ENCODE measurements at regions not wholly inside any gene's neighbourhood (a gene's known extent, or its start where the extent isn't known, plus 50 kb on each side); places are given as distances from the start of the nearest gene placed in this dataset.

DNA sequence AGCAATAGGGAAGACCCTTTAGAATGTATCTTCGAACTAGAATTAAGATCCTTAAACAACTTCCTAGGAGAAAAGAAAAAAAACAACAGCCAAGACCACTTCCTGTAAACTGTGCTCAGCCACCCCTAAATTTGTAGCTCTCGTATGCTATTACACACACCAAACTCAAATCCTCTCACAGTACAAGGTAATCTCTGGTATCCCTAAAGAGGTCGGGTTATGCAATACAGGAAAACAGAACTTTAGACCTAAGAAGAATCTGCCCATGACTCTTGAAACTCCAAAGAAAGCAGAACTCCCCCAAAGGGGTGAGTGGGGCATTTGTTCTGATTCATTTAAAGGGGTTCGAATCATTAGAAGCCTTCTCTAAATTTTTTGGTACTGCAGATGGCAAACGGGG, 170.9 kb upstream of the CASK start:
- no peaks in the 10 kb centered on the region for H3K9me3 ChIP-seq
- TF ChIP-seq, protein P1, sequence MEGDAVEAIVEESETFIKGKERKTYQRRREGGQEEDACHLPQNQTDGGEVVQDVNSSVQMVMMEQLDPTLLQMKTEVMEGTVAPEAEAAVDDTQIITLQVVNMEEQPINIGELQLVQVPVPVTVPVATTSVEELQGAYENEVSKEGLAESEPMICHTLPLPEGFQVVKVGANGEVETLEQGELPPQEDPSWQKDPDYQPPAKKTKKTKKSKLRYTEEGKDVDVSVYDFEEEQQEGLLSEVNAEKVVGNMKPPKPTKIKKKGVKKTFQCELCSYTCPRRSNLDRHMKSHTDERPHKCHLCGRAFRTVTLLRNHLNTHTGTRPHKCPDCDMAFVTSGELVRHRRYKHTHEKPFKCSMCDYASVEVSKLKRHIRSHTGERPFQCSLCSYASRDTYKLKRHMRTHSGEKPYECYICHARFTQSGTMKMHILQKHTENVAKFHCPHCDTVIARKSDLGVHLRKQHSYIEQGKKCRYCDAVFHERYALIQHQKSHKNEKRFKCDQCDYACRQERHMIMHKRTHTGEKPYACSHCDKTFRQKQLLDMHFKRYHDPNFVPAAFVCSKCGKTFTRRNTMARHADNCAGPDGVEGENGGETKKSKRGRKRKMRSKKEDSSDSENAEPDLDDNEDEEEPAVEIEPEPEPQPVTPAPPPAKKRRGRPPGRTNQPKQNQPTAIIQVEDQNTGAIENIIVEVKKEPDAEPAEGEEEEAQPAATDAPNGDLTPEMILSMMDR (IDR thresholded peaks at IDR 0.05) = no peak
- H3K4me1 ChIP-seq (ENCODE audit: control insufficient read depth in 1 of 2, low read depth in 2 of 2) = no peaks in the 10 kb centered on the region
- no peaks in the 10 kb centered on the region for H3K27me3 ChIP-seq (replicated peaks; ENCODE audit: insufficient read depth)
- no peak for DNase-seq (ENCODE audit: low spot score)
- H3K27ac ChIP-seq = no peak overlapping the region
- H3K36me3 ChIP-seq = no peaks in the 10 kb centered on the region
- ATAC-seq (ENCODE audit: insufficient number of reproducible peaks, low FRiP score, low read depth) = no peak
- no peak overlapping the region for H3K4me3 ChIP-seq

DNA sequence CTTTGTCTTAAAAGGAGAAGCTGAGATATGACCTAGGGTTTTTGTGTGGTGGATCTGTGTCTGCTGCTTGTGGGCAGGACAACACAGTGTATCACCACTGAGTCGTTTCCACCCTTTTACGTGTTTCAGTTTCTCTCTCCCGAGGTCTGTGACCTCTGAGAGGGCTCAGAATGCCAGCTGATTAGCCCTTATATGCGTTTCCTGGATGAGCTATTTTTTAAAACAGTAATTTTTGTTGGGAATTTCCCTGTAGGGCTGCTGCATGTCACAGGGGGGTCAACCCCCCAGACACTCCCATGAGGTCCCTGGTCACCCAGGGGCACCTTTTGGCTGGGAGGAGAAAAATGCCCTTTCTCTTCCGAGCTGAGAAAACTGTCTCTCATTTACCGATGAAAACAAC, 170.4 kb upstream of the CASK start:
- no peaks in the 10 kb centered on the region for H3K27me3 ChIP-seq (replicated peaks; ENCODE audit: insufficient read depth)
- H3K4me1 ChIP-seq (ENCODE audit: control insufficient read depth in 1 of 2, low read depth in 2 of 2) = no peaks in the 10 kb centered on the region
- no peak for DNase-seq (ENCODE audit: low spot score)
- TF ChIP-seq, protein P1 (IDR thresholded peaks at IDR 0.05) = no peak
- no peaks in the 10 kb centered on the region for H3K9me3 ChIP-seq
- H3K27ac ChIP-seq = no peak overlapping the region
- no peaks in the 10 kb centered on the region for H3K36me3 ChIP-seq
- no peak overlapping the region for H3K4me3 ChIP-seq
- no peak for ATAC-seq (ENCODE audit: insufficient number of reproducible peaks, low FRiP score, low read depth)

DNA sequence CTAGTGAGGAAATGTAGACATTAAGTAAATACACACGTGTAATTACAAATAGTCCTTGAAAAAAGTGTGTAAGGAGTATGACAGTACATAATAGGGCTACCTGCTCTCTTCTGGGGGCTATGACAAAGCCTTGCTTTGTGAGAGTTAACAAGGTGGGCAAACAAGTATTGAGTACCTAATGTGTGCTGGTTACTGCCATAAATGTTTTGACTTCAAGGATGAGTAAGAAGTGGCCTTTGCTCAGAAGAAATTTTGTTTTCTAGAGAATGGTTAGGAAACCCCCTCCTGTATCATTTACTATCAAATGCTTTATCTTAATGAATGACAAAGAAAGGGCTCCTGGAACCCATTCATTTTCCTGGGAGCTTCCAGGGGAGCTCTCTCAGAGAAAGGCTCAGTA, 167.0 kb upstream of the CASK start:
- TF ChIP-seq, protein P1 (IDR thresholded peaks at IDR 0.05) = no peak
- Histone ChIP-seq H3K4me1 (ENCODE audit: control insufficient read depth in 1 of 2, low read depth in 2 of 2) (no peaks in the 10 kb centered on the region), H3K4me3 (no peak overlapping the region), H3K9me3 (no peaks in the 10 kb centered on the region), H3K27ac (no peak overlapping the region), H3K36me3 (no peaks in the 10 kb centered on the region), H3K27me3 (replicated peaks; ENCODE audit: insufficient read depth) (no peaks in the 10 kb centered on the region)
- ATAC-seq (ENCODE audit: insufficient number of reproducible peaks, low FRiP score, low read depth) (no peak), DNase-seq (ENCODE audit: low spot score) (no peak)

DNA sequence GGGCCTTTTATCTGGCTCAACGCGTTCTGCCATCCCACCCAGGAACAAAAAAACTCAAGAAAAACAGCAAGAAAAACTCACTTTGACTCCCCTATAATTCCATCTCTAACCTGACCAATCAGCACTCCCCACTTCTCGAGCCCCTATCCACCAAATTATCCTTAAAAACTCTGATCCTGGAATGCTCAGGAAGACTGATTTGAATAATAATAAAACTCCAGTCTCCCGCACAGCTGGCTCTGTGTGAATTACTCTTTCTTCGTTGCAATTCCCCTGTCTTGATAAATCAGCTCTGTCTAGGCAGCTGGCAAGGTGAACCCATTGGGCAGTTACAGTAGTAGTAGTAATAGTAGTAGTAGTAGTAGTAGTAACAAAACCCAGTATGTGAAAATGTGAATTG, 165.7 kb upstream of the CASK start:
- no peaks in the 10 kb centered on the region for H3K36me3 ChIP-seq
- DNase-seq (ENCODE audit: low spot score) (no peak), ATAC-seq (ENCODE audit: insufficient number of reproducible peaks, low FRiP score, low read depth) (no peak)
- H3K27ac ChIP-seq = no peak overlapping the region
- H3K27me3 ChIP-seq (replicated peaks; ENCODE audit: insufficient read depth) = no peaks in the 10 kb centered on the region
- TF ChIP-seq, protein P1 (IDR thresholded peaks at IDR 0.05) = no peak
- H3K9me3 ChIP-seq = no peaks in the 10 kb centered on the region
- no peaks in the 10 kb centered on the region for H3K4me1 ChIP-seq (ENCODE audit: control insufficient read depth in 1 of 2, low read depth in 2 of 2)
- H3K4me3 ChIP-seq = no peak overlapping the region

DNA sequence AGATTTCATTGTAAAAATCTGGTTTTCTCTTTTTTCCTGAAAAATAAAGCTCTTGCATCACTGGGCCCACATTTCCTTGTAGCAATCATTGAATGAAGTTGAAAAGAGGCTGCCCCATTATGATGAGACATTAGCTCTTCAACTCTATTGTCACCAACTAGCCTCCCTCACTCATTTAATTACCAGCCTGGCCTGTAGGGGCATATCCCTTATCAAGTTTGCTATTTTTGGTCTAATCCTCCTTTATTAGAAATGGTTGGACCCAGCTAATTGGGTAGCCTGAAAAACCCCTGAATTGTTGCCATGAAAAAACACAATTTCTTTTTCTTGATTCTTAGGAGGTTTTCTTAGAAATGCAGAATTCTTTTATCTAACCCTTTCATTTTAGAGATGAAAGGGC, 164.6 kb upstream of the CASK start:
- TF ChIP-seq, protein P1 (IDR thresholded peaks at IDR 0.05) = no peak
- no peak for ATAC-seq (ENCODE audit: insufficient number of reproducible peaks, low FRiP score, low read depth)
- no peak for DNase-seq (ENCODE audit: low spot score)
- H3K4me3 ChIP-seq = no peak overlapping the region
- H3K27ac ChIP-seq = no peak overlapping the region
- no peaks in the 10 kb centered on the region for H3K4me1 ChIP-seq (ENCODE audit: control insufficient read depth in 1 of 2, low read depth in 2 of 2)
- no peaks in the 10 kb centered on the region for H3K36me3 ChIP-seq
- no peaks in the 10 kb centered on the region for H3K9me3 ChIP-seq
- H3K27me3 ChIP-seq (replicated peaks; ENCODE audit: insufficient read depth) = no peaks in the 10 kb centered on the region

Data from thoracic aorta (tissue), 2 donors.